Panc1 (cell line): ENCODE measurements at regions not wholly inside any gene's neighbourhood (a gene's known extent, or its start where the extent isn't known, plus 50 kb on each side); places are given as distances from the start of the nearest gene placed in this dataset.

Experiments used
- ATAC-seq: fragments of 200-7000 bp; cut with Tn5 transposase; 2 replicates; pipeline ENCODE4 v1.9.1; 2020; ENCODE audit warnings: mild to moderate bottlenecking, moderate library complexity
- BruUV-seq: library from RNA; stranded (reverse); fragments of 400-500 nt; replicated peaks from 2 replicates; lab custom pipeline; 2021; lab: Mats Ljungman, UMichigan
- CTCF ChIA-PET: fragments of 300-600 bp; sonication (Branson Sonifier 250); formaldehyde crosslinking; loops from one replicate; lab custom pipeline; 2022; ENCODE audit warnings: antibody characterized with exemption; lab: Charles Lee
- POLR2A ChIA-PET: fragments of 300-600 bp; sonication (Branson Sonifier 250); formaldehyde crosslinking; loops from one replicate; lab custom pipeline; 2022; ENCODE audit warnings: antibody characterized with exemption; lab: Charles Lee
- DNase-seq: peaks from one replicate; pipeline ENCODE4 v3.0.0-alpha.2; 2010; ENCODE audit warnings: low read depth, low spot score
- H3K27ac ChIP-seq: 2 replicates; pipeline ENCODE4 v1.5.1; 2011; ENCODE audit warnings: mild to moderate bottlenecking, low read length, inconsistent platforms
- H3K27me3 ChIP-seq: fragments of 200-500 bp; sonication (Bioruptor generic); 2 replicates; pipeline ENCODE4 v1.6.0; 2014; ENCODE audit warnings: low read length, inconsistent platforms; ENCODE audit not compliant: control insufficient read depth, insufficient read depth
- H3K36me3 ChIP-seq: fragments of 200-500 bp; sonication (Bioruptor generic); 2 replicates; pipeline ENCODE4 v1.5.1; 2014; ENCODE audit warnings: inconsistent platforms, mild to moderate bottlenecking, low read length, moderate library complexity; ENCODE audit not compliant: control insufficient read depth, insufficient read depth
- H3K4me1 ChIP-seq: 2 replicates; pipeline ENCODE4 v1.5.1; 2011; ENCODE audit warnings: inconsistent platforms, mild to moderate bottlenecking, low read length, moderate library complexity; ENCODE audit not compliant: control insufficient read depth, insufficient read depth
- H3K4me3 ChIP-seq, 2 experiments: 2 replicates each; pipeline ENCODE4 v1.5.1; 2011 to 2012; ENCODE audit warnings: low read depth in 2 of 2, low read length in 2 of 2, mild to moderate bottlenecking in 2 of 2, inconsistent platforms in 1 of 2, moderate library complexity in 1 of 2
- H3K9me3 ChIP-seq: fragments of 200-500 bp; sonication (Bioruptor generic); 2 replicates; pipeline ENCODE4 v1.5.1; 2014; ENCODE audit warnings: low read depth, mild to moderate bottlenecking, inconsistent platforms, low read length, moderate library complexity; ENCODE audit not compliant: control insufficient read depth, insufficient read depth
- POLR2AphosphoS5 ChIP-seq: IDR thresholded peaks from 2 replicates; pipeline ENCODE4 v1.6.1; 2012; ENCODE audit warnings: mild to moderate bottlenecking, low read depth, low read length, moderate library complexity
- SIN3A ChIP-seq: IDR thresholded peaks from 2 replicates; pipeline ENCODE4 v1.6.1; 2012; ENCODE audit warnings: low read depth, mild to moderate bottlenecking, low read length, moderate library complexity, borderline replicate concordance; ENCODE audit not compliant: insufficient read depth
- TCF7L2 ChIP-seq: IDR thresholded peaks from 2 replicates; pipeline ENCODE4 v1.6.1; 2011; ENCODE audit warnings: mild to moderate bottlenecking, low read depth, low read length, inconsistent platforms
- in situ Hi-C: cut with HindIII; loops from 2 replicates; pipeline ENCODE4 v1.10.0; 2016; ENCODE audit warnings: low sequenced_read_pairs, low pct_unique_long_range_greater_than_20kb
- intact Hi-C: fragments of 100-400 bp; cut with micrococcal nuclease; formaldehyde crosslinking; loops from one replicate; pipeline ENCODE4 v1.10.0; 2022; ENCODE audit not compliant: unreplicated experiment
- TF ChIP-seq, protein P1 (sequence below), 2 experiments: IDR thresholded peaks; 2 replicates each; pipeline ENCODE4 v1.6.1; 2011 to 2012; ENCODE audit warnings: low read depth in 2 of 2, control low read depth in 1 of 2, low read length in 1 of 2, mild to moderate bottlenecking in 1 of 2, moderate library complexity in 1 of 2; ENCODE audit not compliant: insufficient read depth in 1 of 2
- TF ChIP-seq, protein P2 (sequence below): fragments of 450-650 bp; IDR thresholded peaks from 2 replicates; pipeline ENCODE4 v1.5.1; 2017; ENCODE audit warnings: mild to moderate bottlenecking

DNA sequence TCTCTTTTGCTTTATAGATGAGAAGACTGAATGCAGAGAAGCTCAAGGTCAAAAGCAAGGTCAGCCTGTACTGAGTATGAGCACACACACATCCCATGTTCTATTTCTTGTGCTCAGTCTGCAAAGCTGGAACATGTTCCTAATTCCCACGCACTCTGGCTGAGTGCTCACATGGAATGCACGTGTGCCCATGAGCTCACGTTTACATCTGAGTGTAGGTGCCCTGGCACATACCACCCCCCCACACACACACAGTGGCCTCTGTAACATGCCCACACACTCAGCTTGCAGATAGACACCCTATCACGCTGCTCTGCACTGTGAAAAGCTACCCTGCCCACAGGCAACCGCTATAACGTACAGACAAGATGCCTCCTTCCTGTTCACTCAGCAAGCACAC is 700.1 kb downstream of the MED13L start:
- H3K36me3 ChIP-seq = no peaks in the 10 kb centered on the region
- in situ Hi-C loops (no loop called here), intact Hi-C loops (no loop called here)
- no peak overlapping the region for H3K27ac ChIP-seq
- TF ChIP-seq TCF7L2 = no peak
- TF ChIP-seq, protein P1, sequence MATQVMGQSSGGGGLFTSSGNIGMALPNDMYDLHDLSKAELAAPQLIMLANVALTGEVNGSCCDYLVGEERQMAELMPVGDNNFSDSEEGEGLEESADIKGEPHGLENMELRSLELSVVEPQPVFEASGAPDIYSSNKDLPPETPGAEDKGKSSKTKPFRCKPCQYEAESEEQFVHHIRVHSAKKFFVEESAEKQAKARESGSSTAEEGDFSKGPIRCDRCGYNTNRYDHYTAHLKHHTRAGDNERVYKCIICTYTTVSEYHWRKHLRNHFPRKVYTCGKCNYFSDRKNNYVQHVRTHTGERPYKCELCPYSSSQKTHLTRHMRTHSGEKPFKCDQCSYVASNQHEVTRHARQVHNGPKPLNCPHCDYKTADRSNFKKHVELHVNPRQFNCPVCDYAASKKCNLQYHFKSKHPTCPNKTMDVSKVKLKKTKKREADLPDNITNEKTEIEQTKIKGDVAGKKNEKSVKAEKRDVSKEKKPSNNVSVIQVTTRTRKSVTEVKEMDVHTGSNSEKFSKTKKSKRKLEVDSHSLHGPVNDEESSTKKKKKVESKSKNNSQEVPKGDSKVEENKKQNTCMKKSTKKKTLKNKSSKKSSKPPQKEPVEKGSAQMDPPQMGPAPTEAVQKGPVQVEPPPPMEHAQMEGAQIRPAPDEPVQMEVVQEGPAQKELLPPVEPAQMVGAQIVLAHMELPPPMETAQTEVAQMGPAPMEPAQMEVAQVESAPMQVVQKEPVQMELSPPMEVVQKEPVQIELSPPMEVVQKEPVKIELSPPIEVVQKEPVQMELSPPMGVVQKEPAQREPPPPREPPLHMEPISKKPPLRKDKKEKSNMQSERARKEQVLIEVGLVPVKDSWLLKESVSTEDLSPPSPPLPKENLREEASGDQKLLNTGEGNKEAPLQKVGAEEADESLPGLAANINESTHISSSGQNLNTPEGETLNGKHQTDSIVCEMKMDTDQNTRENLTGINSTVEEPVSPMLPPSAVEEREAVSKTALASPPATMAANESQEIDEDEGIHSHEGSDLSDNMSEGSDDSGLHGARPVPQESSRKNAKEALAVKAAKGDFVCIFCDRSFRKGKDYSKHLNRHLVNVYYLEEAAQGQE (IDR thresholded peaks at IDR 0.05; ENCODE audit: insufficient read depth in 1 of 2, low read depth in 2 of 2, low read length in 1 of 2) = no peak
- TF ChIP-seq POLR2AphosphoS5 = no peak
- no peak for TF ChIP-seq SIN3A
- TF ChIP-seq, protein P2, sequence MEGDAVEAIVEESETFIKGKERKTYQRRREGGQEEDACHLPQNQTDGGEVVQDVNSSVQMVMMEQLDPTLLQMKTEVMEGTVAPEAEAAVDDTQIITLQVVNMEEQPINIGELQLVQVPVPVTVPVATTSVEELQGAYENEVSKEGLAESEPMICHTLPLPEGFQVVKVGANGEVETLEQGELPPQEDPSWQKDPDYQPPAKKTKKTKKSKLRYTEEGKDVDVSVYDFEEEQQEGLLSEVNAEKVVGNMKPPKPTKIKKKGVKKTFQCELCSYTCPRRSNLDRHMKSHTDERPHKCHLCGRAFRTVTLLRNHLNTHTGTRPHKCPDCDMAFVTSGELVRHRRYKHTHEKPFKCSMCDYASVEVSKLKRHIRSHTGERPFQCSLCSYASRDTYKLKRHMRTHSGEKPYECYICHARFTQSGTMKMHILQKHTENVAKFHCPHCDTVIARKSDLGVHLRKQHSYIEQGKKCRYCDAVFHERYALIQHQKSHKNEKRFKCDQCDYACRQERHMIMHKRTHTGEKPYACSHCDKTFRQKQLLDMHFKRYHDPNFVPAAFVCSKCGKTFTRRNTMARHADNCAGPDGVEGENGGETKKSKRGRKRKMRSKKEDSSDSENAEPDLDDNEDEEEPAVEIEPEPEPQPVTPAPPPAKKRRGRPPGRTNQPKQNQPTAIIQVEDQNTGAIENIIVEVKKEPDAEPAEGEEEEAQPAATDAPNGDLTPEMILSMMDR = no peak
- BruUV-seq = no TSS peak
- H3K4me3 ChIP-seq = no peak overlapping the region
- no peaks in the 10 kb centered on the region for H3K4me1 ChIP-seq
- no peaks in the 10 kb centered on the region for H3K9me3 ChIP-seq
- no peak for ATAC-seq
- POLR2A ChIA-PET = no interaction called here
- DNase-seq = no peak
- H3K27me3 ChIP-seq = no peaks in the 10 kb centered on the region
- CTCF ChIA-PET = no interaction called here

DNA sequence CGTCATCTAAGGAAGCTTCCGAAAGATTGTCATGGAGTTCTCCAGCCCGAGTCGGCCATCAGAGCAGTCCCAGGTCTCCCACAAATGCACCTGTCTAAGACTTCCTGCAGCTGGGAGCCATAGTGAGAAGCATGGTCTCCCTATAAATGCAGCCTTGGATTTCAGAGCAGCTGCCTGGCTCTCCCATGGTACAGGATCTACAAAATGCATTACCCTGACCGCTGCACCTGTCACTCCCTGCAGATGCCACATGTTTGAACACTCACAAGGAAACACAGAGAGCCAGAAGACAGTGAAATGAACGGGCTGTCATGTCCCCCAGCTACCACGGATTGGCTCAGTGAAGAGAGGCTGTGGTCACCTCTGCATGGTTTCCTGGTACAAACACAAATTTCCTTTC is 702.7 kb downstream of the MED13L start:
- Histone ChIP-seq H3K4me1 (no peaks in the 10 kb centered on the region), H3K27me3 (no peaks in the 10 kb centered on the region), H3K27ac (no peak overlapping the region), H3K9me3 (no peaks in the 10 kb centered on the region), H3K4me3 (no peak overlapping the region), H3K36me3 (no peaks in the 10 kb centered on the region)
- no peak for TF ChIP-seq TCF7L2
- no peak for TF ChIP-seq SIN3A
- TF ChIP-seq, protein P2 = no peak
- TF ChIP-seq, protein P1 (IDR thresholded peaks at IDR 0.05; ENCODE audit: insufficient read depth in 1 of 2, low read depth in 2 of 2, low read length in 1 of 2) = no peak
- in situ Hi-C loops (no loop called here), intact Hi-C loops (no loop called here)
- ChIA-PET POLR2A (no interaction called here), CTCF (no interaction called here)
- DNase-seq (no peak), ATAC-seq (no peak)
- no TSS peak for BruUV-seq
